GM21717 (cell line): ENCODE measurements at regions not wholly inside any gene's neighbourhood (a gene's known extent, or its start where the extent isn't known, plus 50 kb on each side); places are given as distances from the start of the nearest gene placed in this dataset.

Source experiments
- ATAC-seq: cut with Tn5 transposase; IDR thresholded peaks from one replicate; pipeline ENCODE4 v1.9.1; 2021; ENCODE audit warnings: mild to moderate bottlenecking, moderate library complexity; ENCODE audit not compliant: unreplicated experiment

DNA sequence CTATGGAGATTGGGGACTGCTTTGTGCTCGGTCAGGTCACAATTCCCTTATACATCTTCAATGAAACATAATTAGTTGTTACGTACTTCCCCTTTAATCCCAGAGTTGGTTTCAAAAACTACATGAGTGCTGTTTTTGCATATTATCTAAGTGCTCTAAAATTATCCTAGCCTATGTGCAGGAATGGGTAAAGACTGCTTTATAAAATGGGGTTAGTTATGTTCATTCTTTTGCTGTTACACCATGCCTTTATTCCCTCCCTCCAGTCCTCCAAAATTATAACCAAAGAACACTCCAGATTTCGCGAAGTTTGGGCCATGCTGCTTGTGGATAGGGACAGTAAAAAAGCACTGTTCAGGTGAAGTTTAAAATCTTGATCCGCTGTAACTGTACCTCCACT, 173.9 kb upstream of the SNX7 start:
- no peak for ATAC-seq

- ATAC-seq: no peak
Observed at GRCh38 chr1:98482611-98483010, 178.9 kb upstream of the SNX7 start.

DNA sequence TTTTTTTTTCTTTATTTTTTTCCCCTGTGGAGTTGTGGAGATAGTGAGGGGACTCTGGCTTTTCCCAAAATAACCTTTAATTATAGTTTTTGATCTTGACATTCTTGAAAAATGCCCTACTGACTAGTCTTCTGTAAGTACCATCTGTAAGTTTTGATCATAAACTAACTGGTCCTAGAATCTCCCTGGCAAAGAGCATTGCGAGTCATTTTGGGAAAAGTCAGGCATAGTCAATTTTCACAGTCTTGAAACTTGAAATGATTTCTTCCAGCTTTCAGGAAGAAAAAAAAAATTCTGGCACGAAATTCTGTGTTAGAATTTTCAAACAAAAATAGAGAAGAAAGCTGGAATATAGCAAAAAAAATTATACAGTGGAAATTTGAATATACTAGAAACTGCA, 181.2 kb upstream of the SNX7 start:
- no peak for ATAC-seq

DNA sequence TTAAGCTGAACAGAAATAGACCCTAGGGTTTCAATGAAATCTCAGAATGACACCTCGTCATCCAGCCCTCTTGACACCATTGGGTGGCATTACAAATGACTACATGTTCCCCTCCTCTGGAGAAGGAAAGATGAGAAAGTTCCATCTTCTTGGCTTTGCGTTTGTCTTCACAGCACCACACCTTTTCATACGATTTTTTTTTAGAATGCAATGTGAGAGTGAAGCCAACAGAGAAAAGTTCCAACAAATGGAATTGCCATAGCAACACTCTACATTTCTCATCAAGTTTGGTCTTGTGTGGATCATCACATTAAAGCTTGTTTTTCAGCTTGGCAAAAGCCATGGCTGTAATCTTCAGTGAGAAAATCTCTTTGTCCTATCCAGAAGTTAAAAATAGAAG, 183.4 kb upstream of the SNX7 start:
- ATAC-seq: no peak

DNA sequence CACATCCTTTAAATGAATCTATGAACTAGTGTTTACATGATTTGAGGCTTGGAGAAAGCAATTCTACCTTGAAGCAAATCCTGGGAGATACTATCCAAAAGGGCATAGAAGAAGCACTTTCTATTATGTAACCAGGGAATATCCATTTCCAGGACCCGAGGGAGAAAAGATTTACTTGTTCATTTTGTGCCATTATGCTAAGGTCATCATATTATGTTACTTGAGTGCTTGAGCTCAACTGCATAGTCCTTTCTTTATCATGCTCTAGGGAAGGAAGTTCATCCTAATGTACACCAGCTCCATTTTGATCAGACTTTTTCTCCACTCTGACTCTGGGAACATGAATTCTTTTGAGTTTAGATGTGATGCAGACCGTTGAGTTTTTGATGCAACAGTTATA, 188.6 kb upstream of the SNX7 start:
- no peak for ATAC-seq

GRCh38 chr1:98471633-98472032, 189.9 kb upstream of the SNX7 start:
- no peak for ATAC-seq

- ATAC-seq: no peak
Observed at GRCh38 chr1:98468111-98468717, 193.3 kb upstream of the SNX7 start.

- ATAC-seq: no peak
Observed at GRCh38 chr1:98467586-98467985, 193.9 kb upstream of the SNX7 start.

GRCh38 chr1:98467122-98467521, 194.4 kb upstream of the SNX7 start:
- no peak for ATAC-seq

DNA sequence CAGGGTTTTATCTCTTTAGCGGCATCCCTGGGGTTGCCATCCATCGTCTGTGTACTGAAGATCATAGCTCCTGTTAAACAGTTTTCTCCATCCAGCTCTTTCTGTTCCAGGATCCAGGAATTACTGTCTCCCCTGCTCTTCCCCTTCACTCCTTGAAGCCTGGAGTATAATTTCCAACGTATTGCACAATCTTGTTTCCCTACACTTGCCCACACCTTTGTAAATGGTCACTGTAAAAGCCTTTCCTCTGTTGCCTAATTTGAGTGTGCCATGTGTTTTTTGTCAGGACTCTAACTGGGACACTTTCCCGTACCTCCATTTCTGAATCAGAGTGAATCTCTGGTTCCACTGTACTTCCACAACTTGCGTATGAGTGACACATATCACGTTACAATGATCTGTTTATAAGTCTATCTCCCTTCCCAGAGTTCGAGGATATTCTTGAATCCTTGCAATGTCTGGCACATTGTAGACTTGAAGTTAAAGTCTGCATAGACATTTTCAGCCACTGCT, 199.6 kb upstream of the SNX7 start:
- ATAC-seq: no peak

DNA sequence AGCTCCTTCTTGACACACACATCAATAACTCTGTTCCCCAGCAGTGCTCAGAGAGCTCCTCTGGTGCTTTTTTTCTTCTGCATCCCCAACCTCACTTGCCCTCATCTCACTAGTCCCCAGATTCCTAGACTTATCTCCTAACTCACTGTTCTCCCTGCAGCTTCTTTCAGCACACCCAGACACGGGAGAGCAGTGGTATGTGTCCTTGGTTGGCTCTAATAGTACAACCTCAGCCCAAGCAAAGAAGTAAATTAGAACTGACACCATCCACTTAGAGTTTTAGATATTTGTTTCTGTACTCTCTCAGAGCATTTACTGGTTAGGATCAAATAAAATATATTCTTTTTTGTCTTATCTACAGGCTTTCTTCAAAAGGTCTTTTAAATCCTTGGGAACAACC, 201.4 kb upstream of the SNX7 start:
- no peak for ATAC-seq

DNA sequence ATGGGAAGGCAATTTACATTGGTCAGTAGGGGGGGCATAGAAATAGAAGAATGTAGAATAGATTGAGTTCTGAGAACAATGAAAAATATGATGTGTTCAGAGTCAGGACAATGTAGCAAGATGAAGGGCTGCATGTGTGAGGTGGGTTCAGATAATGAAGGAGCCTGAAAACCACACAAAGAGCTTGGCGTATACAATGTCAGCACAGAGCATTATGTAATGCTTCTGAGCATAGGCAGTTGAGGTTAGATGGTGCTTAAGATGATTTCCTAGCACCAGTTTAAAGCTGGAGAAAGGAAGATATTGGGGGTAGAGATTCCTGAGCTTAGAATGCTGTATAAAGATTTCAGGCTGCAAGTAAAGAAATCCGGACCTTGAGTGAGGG, 202.0 kb upstream of the SNX7 start:
- ATAC-seq: no peak

GRCh38 chr1:98458511-98459485, 202.7 kb upstream of the SNX7 start:
- no peak for ATAC-seq

DNA sequence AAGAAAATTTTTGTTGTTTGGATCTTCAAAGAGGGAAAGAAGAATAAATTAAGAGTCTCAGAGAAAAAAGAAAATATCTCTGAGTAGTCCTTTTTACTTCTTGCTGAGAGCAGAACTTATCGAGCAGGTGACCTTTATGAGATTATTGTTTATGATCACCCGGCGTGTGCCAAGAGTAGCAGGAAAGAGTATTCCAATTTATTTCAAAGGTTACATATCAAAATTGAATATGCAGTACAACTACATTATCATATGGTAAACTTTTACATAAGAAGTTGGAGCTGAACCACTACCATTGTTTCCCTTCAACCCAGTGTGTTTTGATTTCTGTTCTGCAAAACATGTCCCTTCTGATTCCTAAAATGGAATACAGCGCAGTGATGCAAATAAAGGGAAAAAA, 204.3 kb upstream of the SNX7 start:
- no peak for ATAC-seq

GRCh38 chr1:98454666-98455065, 206.9 kb upstream of the SNX7 start:
- ATAC-seq: no peak

GRCh38 chr1:98453066-98453465, 208.5 kb upstream of the SNX7 start:
- ATAC-seq: no peak

DNA sequence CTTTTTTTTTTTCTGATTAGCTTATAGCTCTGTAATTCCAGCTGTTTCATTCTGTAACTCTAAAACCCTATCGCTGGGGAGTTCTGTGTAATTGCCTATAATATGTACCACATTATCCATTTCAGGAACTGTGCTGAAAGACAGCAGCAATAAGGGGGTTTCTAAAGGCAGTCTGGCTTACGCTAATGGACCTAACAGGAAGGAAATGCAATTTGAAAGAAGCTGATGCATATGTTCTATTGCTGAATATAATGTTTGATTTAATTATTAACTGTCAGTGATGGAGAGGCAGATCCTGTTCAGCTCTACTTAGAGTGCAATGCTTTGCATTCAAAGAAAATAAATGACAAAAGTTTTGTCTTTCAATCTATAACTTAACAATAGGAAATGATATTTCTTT, 209.4 kb upstream of the SNX7 start:
- no peak for ATAC-seq

GRCh38 chr1:98441281-98441680, 220.2 kb upstream of the SNX7 start:
- ATAC-seq: no peak

- ATAC-seq: no peak
Observed at GRCh38 chr1:98439471-98439870, 222.1 kb upstream of the SNX7 start.

GRCh38 chr1:98437540-98437939, 224.0 kb upstream of the SNX7 start:
- no peak for ATAC-seq

- no peak for ATAC-seq
Observed at GRCh38 chr1:98437011-98437410, 224.5 kb upstream of the SNX7 start.

GRCh38 chr1:98429965-98430443, 231.5 kb upstream of the SNX7 start:
- no peak for ATAC-seq
